Activated CD4-positive, alpha-beta T cell treated with anti-CD3 and anti-CD28 coated beads, Interleukin-2, amount 10 ng/mL, durations not matched to agents 7 days and 5 days (primary cell): ENCODE measurements at regions not wholly inside any gene's neighbourhood (a gene's known extent, or its start where the extent isn't known, plus 50 kb on each side); places are given as distances from the start of the nearest gene placed in this dataset.
"Not testable (repeated sequence)": the region's sequence is repeated elsewhere in the genome, so short reads cannot be mapped to it uniquely, and the experiment has no call there.

ENCODE experiments used
- CTCF ChIA-PET: fragments of 350-600 bp; sonication (Branson Sonifier 250); formaldehyde crosslinking; loops from one replicate; lab custom pipeline; 2021; ENCODE audit warnings: antibody characterized with exemption; lab: Charles Lee
- POLR2A ChIA-PET: fragments of 350-600 bp; sonication (Branson Sonifier 250); formaldehyde crosslinking; loops from one replicate; lab custom pipeline; 2021; ENCODE audit warnings: antibody characterized with exemption; lab: Charles Lee
- DNase-seq: peaks from one replicate; pipeline ENCODE4 v3.0.0-alpha.2; 2020
- H3K27ac Mint-ChIP-seq: one replicate; pipeline ENCODE4 v1.8.0; 2021; ENCODE audit warnings: mild to moderate bottlenecking, moderate library complexity, mixed read lengths
- H3K27me3 Mint-ChIP-seq: one replicate; pipeline ENCODE4 v1.8.0; 2021; ENCODE audit warnings: mixed read lengths
- H3K36me3 Mint-ChIP-seq: one replicate; pipeline ENCODE4 v1.8.0; 2021; ENCODE audit warnings: low read depth, mixed read lengths
- H3K4me1 Mint-ChIP-seq: one replicate; pipeline ENCODE4 v1.8.0; 2021; ENCODE audit warnings: mixed read lengths
- H3K4me3 Mint-ChIP-seq: one replicate; pipeline ENCODE4 v1.8.0; 2021; ENCODE audit warnings: mild to moderate bottlenecking, moderate library complexity, mixed read lengths
- H3K9me3 Mint-ChIP-seq: one replicate; pipeline ENCODE4 v1.8.0; 2021; ENCODE audit warnings: mixed read lengths

DNA sequence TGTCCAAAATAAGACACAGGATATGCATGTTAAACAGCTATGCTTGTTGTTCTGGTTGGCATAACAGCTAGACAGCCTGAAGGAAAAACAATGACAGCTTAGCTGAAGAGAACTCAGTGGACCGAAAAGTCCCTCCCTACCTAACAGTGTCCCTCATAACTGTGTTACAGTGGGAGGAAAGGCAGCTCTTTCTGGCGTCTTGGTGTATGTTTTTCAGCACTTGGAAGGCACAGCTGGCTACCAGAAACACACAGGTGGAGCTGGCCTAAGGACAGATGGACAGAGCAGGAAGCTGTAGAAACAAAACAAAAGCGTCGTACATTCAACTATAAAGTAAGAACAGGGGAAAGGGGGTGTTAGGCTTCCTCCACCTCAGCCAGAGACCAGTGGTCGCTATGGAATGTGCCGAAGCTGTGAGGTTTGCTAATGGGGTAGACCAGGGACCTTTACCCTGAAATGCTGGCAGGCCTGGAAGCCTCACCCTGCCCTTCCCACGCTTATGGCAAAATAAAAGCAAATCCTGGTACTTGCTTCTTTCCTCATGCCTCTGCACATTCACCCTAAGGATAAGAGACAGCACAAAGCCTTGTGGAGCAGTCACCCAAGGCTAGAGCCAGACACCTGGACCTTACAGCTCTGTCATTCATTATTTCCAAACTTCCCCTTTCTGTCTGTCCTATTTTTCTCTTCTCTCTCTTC lies 103.5 kb upstream of the TRIB2 start:
- CTCF ChIA-PET: interaction anchor here (1.0 kb wide), 1 partner anchor 103 kb away, joined by 4 read pairs; the partner anchor contains the start of gene TRIB2
- H3K36me3 Mint-ChIP-seq: peaks cover 2% of the 10 kb centered on the region

DNA sequence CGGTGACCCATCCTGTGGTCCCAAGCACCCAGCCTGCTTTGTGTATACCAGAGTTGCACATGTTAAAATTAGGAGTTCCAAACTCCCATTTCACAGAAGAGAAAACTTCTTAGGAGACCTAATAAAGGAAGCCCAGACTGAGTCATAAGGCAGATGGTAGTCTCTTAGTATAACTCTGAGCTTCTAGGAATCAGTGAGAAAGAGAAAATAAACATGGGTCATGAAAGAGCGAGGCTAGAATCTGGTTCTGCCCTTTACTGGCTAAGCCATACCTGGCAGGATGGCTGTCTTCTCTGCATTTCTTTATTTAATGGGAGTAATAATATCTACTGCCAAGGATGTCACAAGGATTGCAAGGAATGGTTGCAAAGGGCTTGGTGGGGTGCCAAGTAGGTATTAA lies 101.2 kb upstream of the TRIB2 start:
- peaks cover 2% of the 10 kb centered on the region for H3K36me3 Mint-ChIP-seq
- peaks cover 4% of the 10 kb centered on the region for H3K9me3 Mint-ChIP-seq
- CTCF ChIA-PET: interaction anchor here (1.2 to 1.6 kb wide), 2 partner anchors 9 to 35 kb away, joined by 3 to 4 read pairs; no protein-coding TSS in a partner anchor
- H3K4me3 Mint-ChIP-seq: no peak overlapping the region
- no peak overlapping the region for H3K27ac Mint-ChIP-seq
- DNase-seq: no peak
- peaks cover 6% of the 10 kb centered on the region for H3K4me1 Mint-ChIP-seq
- H3K27me3 Mint-ChIP-seq: peaks cover 2% of the 10 kb centered on the region
- POLR2A ChIA-PET: no interaction called here

More for the DNA sequence above, 103.5 kb upstream of the TRIB2 start:
- POLR2A ChIA-PET: no interaction called here
- H3K9me3 Mint-ChIP-seq: peaks cover 2% of the 10 kb centered on the region
- no peak for DNase-seq
- H3K4me1 Mint-ChIP-seq: peaks cover 4% of the 10 kb centered on the region
- peaks cover 8% of the 10 kb centered on the region for H3K27me3 Mint-ChIP-seq
- H3K4me3 Mint-ChIP-seq: no peak overlapping the region
- peak overlapping the region; percentile 38 for H3K27ac Mint-ChIP-seq

DNA sequence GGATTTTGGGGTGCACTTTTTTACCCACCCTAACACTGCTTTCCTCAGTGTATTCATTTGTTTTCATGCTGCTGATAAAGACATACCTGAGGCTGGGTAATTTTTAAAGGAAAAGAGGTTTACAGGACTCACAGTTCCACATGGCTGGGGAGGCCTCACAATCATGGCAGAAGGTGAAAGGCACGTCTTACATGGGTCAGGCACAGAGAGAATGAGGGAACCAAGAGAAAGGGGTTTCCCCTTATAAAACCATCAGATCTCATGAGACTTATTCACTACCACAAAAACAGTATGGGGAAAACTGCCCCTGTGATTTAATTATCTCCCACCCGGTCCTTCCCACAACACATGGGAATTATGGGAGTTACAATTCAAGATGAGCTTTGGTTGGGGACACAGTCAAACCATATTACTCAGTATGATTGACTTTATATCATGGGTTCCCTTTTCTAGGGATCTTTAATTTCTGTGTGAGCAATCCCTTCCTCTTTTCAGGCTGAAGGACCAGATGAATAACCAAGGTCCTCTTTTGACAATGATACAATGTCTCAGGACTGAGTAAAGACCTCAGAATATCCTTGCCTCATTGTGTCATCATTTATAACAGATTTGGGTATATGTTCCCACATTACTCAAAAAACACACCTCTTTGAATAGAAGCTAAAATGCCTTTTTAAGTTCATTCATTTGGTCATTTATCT lies 100.1 kb upstream of the TRIB2 start:
- Mint-ChIP-seq H3K4me3 (no peak overlapping the region), H3K27ac (no peak overlapping the region), H3K27me3 (no peaks in the 10 kb centered on the region), H3K36me3 (peaks cover 2% of the 10 kb centered on the region), H3K9me3 (peaks cover 4% of the 10 kb centered on the region), H3K4me1 (peaks cover 9% of the 10 kb centered on the region)
- CTCF ChIA-PET: interaction anchor here (1.0 kb wide), 1 partner anchor 11 kb away, joined by 3 read pairs; no protein-coding TSS in a partner anchor
- POLR2A ChIA-PET: no interaction called here
- no peak for DNase-seq

DNA sequence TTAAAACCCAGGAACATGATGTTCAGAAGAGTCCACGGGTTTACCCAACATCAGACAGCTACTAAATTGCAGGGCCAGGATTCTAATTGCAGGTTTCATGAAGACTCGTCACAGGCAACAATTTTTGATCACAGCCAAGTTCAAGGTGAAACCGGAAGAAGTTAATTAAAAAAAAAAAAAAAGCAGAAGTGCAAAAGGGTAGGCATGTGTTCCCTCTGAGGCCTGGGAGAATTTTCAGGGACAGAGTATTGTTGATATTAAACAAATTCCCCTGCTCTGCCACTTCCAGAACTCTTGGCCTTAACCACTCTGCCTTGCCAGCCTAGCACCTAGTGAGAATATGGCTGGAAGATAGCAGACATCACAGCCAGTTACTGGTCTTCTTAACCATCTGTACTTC lies 99.4 kb upstream of the TRIB2 start:
- ChIA-PET CTCF (interaction anchor here (1.0 kb wide), 1 partner anchor 12 kb away, joined by 3 read pairs; no protein-coding TSS in a partner anchor), POLR2A (no interaction called here)
- H3K36me3 Mint-ChIP-seq: peaks cover 2% of the 10 kb centered on the region
- no peaks in the 10 kb centered on the region for H3K27me3 Mint-ChIP-seq
- H3K4me3 Mint-ChIP-seq: no peak overlapping the region
- peaks cover 4% of the 10 kb centered on the region for H3K9me3 Mint-ChIP-seq
- H3K27ac Mint-ChIP-seq: no peak overlapping the region
- DNase-seq: no peak
- H3K4me1 Mint-ChIP-seq: peaks cover 9% of the 10 kb centered on the region

DNA sequence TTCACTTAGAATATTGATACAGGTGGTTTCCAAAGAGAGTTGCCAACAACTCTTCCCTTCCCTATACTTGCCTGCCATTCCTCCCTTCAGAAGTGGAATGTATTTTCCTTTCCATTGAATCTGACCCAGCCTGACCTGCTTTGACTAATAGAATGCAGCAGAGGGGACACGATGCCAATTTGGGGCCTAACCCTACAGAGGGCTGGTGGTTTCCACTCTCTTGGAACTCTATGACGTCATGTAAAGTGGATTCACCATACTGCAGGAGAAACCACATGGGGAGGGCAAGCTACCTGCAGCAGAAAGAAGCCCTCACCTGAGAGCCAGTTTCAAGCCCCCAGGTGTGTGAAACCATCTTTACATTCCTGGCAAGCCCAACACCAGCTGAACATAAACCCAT lies 98.9 kb upstream of the TRIB2 start:
- Mint-ChIP-seq H3K27me3 (no peaks in the 10 kb centered on the region), H3K4me3 (no peak overlapping the region), H3K27ac (no peak overlapping the region), H3K4me1 (peaks cover 9% of the 10 kb centered on the region), H3K36me3 (peaks cover 2% of the 10 kb centered on the region), H3K9me3 (peaks cover 4% of the 10 kb centered on the region)
- DNase-seq: no peak
- POLR2A ChIA-PET: no interaction called here
- CTCF ChIA-PET: no interaction called here

DNA sequence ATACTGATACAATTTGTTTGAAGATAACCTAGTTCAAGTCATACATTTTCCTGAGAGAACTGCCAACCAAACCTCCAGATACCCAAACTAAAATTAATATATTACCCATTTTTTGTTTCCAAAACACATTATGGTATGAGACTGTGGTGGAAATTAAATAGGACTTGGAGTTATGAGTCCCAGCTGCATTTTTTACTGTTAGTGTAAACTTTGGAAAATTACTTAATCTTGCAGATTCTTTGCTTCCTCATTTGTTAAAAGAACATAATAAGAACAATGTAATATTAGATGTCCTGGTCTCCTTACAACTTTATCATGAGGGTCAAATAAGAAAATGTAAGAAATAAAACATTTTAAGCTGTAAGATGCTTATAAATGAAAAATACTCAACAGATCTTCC lies 98.2 kb upstream of the TRIB2 start:
- DNase-seq: no peak
- ChIA-PET CTCF (no interaction called here), POLR2A (no interaction called here)
- no peaks in the 10 kb centered on the region for H3K36me3 Mint-ChIP-seq
- no peak overlapping the region for H3K27ac Mint-ChIP-seq
- H3K4me1 Mint-ChIP-seq: peaks cover 9% of the 10 kb centered on the region
- peaks cover 2% of the 10 kb centered on the region for H3K9me3 Mint-ChIP-seq
- no peak overlapping the region for H3K4me3 Mint-ChIP-seq
- H3K27me3 Mint-ChIP-seq: no peaks in the 10 kb centered on the region

DNA sequence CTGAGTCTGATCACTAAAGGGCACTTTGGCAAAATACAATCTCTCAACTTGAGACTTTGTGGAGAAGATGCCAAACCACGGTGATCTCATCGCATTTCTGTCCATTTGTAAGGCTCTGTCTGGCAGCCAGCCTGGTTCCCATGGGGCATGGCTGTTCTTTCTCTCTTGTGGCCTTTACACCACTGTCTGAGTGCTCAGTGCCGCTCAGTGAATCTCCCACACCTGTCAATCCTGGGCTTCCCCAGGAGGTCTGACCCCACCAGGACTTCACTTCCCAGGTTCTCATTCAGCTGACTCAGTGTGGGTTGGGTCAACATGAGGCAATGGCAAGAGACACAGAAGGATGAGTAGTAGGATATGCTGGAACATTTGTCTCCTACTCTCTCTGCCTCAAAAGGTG lies 96.8 kb upstream of the TRIB2 start:
- Mint-ChIP-seq H3K4me1 (peaks cover 11% of the 10 kb centered on the region), H3K27ac (no peak overlapping the region), H3K4me3 (no peak overlapping the region), H3K9me3 (peaks cover 2% of the 10 kb centered on the region), H3K36me3 (no peaks in the 10 kb centered on the region), H3K27me3 (no peaks in the 10 kb centered on the region)
- ChIA-PET CTCF (no interaction called here), POLR2A (no interaction called here)
- DNase-seq: no peak

DNA sequence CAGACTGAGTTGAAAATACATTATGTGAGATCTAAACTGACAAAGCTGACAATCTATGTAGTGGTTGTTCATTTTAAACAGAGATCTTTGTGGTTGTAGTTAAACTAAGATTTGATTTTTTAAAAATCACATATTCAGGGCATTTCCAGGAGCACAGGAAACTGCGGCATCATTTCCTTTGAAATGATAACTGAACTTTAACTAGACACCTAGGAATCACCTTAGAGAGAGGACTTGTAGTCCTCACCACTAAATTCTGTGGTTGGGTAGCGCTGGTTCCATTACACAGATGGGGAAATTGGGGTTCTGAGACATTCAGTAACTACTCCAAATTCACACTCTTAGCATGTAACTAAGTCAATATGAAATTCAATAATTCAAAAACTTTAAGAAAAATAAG lies 96.0 kb upstream of the TRIB2 start:
- Mint-ChIP-seq H3K4me1 (peaks cover 13% of the 10 kb centered on the region), H3K4me3 (no peak overlapping the region), H3K27ac (no peak overlapping the region), H3K36me3 (no peaks in the 10 kb centered on the region), H3K9me3 (peaks cover 2% of the 10 kb centered on the region), H3K27me3 (no peaks in the 10 kb centered on the region)
- CTCF ChIA-PET: no interaction called here
- no peak for DNase-seq
- POLR2A ChIA-PET: no interaction called here

DNA sequence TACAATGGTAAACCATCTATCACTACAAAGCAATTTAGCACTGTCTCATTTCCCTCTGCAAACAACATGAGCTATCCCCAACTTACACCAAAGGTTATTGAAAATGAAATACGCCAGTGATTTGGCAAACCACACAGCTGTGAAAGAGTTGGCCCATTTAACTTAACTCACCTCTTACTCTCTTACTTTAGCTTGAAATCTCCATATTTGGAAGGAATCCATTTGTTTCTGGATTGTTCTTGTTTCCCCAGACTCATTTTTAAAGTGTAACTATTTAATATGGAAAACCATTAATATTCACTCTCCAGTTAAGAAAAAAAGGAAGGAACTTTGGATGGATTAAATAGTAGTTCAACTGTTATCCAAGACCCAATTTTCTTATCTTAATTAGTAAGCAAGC lies 93.7 kb upstream of the TRIB2 start:
- Mint-ChIP-seq H3K9me3 (peaks cover 2% of the 10 kb centered on the region), H3K27ac (no peak overlapping the region), H3K4me3 (no peak overlapping the region), H3K4me1 (peaks cover 13% of the 10 kb centered on the region), H3K36me3 (no peaks in the 10 kb centered on the region), H3K27me3 (no peaks in the 10 kb centered on the region)
- CTCF ChIA-PET: no interaction called here
- POLR2A ChIA-PET: no interaction called here
- DNase-seq: no peak

DNA sequence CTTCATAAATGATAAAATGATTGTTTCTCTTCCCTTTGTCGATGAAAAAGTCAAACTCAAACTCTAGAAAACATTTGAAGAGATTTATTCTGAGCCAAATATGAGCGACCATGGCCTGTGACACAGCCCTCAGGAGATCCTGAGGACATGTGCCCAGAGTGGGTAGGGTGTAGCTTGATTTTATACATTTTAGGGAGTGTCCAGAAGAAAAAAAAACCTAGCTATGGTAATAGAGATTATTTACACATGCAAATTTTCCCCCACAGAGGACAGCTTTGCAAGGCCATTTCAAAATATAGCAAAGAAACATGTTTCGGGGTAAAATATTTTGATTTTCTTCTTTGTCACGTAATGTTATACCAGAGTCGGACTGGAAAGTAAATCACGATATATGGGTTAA lies 92.4 kb upstream of the TRIB2 start:
- ChIA-PET CTCF (interaction anchor here (1.0 to 1.7 kb wide), 2 partner anchors 9 to 13 kb away, joined by 4 to 5 read pairs; no protein-coding TSS in a partner anchor), POLR2A (no interaction called here)
- Mint-ChIP-seq H3K27me3 (no peaks in the 10 kb centered on the region), H3K36me3 (no peaks in the 10 kb centered on the region), H3K9me3 (peaks cover 2% of the 10 kb centered on the region), H3K4me1 (peaks cover 13% of the 10 kb centered on the region), H3K27ac (no peak overlapping the region), H3K4me3 (no peak overlapping the region)
- DNase-seq: no peak

DNA sequence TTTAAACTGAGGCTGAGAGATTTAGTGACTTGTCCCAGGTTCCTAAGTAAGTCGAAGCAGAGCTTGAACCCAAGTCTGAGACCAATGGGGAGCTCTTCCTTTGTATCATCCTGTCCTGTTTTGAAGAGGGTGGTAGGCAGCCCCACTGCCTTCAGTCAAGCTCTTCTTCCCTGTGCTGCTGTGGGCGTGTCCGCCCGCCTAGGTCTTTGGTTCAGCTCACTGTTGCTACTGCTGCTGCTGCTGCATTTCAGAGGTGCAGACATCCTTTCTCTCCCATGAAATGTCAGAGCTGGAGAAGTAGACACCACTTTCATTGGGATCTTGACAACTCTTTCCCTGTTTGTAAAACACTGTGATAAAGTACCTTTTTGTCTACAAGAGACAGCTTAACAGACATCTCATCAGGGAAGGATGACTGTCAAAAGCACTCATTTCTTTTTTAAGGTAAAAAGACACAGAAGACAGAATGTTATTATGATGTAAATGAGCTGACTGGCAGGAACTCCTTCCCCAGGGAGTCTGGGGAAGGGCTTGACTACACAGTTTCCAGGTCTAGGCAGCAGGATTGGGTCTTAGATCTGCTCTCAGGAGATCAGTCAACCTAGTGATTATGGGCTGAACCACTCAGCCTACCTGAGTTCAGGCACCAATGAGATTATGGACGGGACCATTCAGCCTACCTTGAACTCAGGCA lies 91.7 kb upstream of the TRIB2 start:
- CTCF ChIA-PET: interaction anchor here (1.0 to 1.7 kb wide), 2 partner anchors 10 to 12 kb away, joined by 4 to 5 read pairs; no protein-coding TSS in a partner anchor
- no peaks in the 10 kb centered on the region for H3K27me3 Mint-ChIP-seq
- H3K27ac Mint-ChIP-seq: no peak overlapping the region
- POLR2A ChIA-PET: no interaction called here
- peaks cover 13% of the 10 kb centered on the region for H3K4me1 Mint-ChIP-seq
- H3K4me3 Mint-ChIP-seq: no peak overlapping the region
- no peaks in the 10 kb centered on the region for H3K9me3 Mint-ChIP-seq
- H3K36me3 Mint-ChIP-seq: no peaks in the 10 kb centered on the region
- no peak for DNase-seq

DNA sequence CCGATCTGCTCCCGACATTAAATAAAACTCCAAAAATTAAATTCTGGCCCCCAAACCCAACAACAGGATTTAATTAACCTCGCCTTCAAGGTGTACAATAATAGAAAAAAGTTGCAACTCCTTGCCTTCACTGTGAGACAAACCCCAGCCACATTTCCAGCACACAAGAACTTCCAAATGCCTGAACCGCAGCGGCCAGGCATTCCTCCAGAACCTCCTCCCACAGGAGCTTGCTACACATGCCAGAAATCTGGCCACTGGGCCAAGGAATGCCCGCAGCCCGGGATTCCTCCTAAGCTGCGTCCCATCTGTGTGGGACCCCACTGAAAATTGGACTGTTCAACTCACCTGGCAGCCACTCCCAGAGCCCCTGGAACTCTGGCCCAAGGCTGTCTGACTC lies 88.2 kb upstream of the TRIB2 start:
- H3K27ac Mint-ChIP-seq, H3K4me3 Mint-ChIP-seq, DNase-seq, H3K27me3 Mint-ChIP-seq, H3K9me3 Mint-ChIP-seq, CTCF ChIA-PET, H3K36me3 Mint-ChIP-seq, POLR2A ChIA-PET: not testable (repeated sequence)
- H3K4me1 Mint-ChIP-seq: peaks cover 10% of the 10 kb centered on the region
